ENCODE measurements at regions not wholly inside any gene's neighbourhood (a gene's known extent, or its start where the extent isn't known, plus 50 kb on each side); places are given as distances from the start of the nearest gene placed in this dataset.

DNA sequence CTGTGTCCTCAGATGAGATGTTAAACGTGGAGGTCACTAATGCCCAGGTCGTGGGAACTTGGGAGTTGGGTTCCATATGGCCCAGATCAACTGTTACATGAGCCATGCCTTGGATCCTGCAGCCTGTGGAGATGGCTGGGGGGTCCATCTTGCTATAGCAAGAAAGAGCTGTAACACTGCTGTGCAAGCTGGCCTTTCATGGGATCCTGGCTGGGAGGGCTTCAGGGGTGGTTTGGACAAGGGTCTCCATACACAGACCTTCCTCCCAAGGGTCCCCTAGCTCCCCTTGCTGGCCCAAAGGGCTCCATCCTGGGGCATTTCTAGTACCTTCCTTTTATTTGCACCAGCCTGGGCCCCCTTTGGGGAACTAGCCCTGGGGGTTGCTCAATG, 337.7 kb downstream of the DYSF start:
- no peaks in the 10 kb centered on the region for H3K9me3 ChIP-seq (ENCODE audit: control insufficient read depth in 2 of 2, low read length in 2 of 2)
- no peak overlapping the region for H3K4me3 ChIP-seq (ENCODE audit: low read length in 2 of 2)
- H3K36me3 ChIP-seq (ENCODE audit: control insufficient read depth in 2 of 2, insufficient read depth in 2 of 2, low read length in 2 of 2), result no peaks in the 10 kb centered on the region
- H3K9ac ChIP-seq (ENCODE audit: low read depth in 1 of 2, low read length in 2 of 2), result no peak overlapping the region
- H3K27me3 ChIP-seq (ENCODE audit: control insufficient read depth in 2 of 2, insufficient read depth in 2 of 2, low read length in 2 of 2), result no peaks in the 10 kb centered on the region
- no peak overlapping the region for H3K27ac ChIP-seq (ENCODE audit: low read depth in 2 of 2, low read length in 2 of 2)
- peaks cover 0 to 4% of the 10 kb centered on the region in 2 donors for H3K4me1 ChIP-seq (ENCODE audit: control insufficient read depth in 2 of 2, insufficient read depth in 2 of 2, low read length in 2 of 2)

GRCh38 chr2:71790226-71791060, 337.1 kb downstream of the DYSF start:
- H3K36me3 ChIP-seq (ENCODE audit: control insufficient read depth in 2 of 2, insufficient read depth in 2 of 2, low read length in 2 of 2), result no peaks in the 10 kb centered on the region
- H3K27ac ChIP-seq (ENCODE audit: low read depth in 2 of 2, low read length in 2 of 2), result no peak overlapping the region
- H3K27me3 ChIP-seq (ENCODE audit: control insufficient read depth in 2 of 2, insufficient read depth in 2 of 2, low read length in 2 of 2), result no peaks in the 10 kb centered on the region
- no peaks in the 10 kb centered on the region for H3K9me3 ChIP-seq (ENCODE audit: control insufficient read depth in 2 of 2, low read length in 2 of 2)
- H3K4me3 ChIP-seq (ENCODE audit: low read length in 2 of 2), result no peak overlapping the region
- H3K4me1 ChIP-seq (ENCODE audit: control insufficient read depth in 2 of 2, insufficient read depth in 2 of 2, low read length in 2 of 2), result peaks cover under 1 to 4% of the 10 kb centered on the region in 2 donors
- H3K9ac ChIP-seq (ENCODE audit: low read depth in 1 of 2, low read length in 2 of 2), result no peak overlapping the region

- Histone ChIP-seq H3K9me3 (ENCODE audit: control insufficient read depth in 2 of 2, low read length in 2 of 2) (no peaks in the 10 kb centered on the region), H3K36me3 (ENCODE audit: control insufficient read depth in 2 of 2, insufficient read depth in 2 of 2, low read length in 2 of 2) (no peaks in the 10 kb centered on the region), H3K27ac (ENCODE audit: low read depth in 2 of 2, low read length in 2 of 2) (no peak overlapping the region), H3K4me1 (ENCODE audit: control insufficient read depth in 2 of 2, insufficient read depth in 2 of 2, low read length in 2 of 2) (peaks cover 4 to 5% of the 10 kb centered on the region in 2 donors), H3K27me3 (ENCODE audit: control insufficient read depth in 2 of 2, insufficient read depth in 2 of 2, low read length in 2 of 2) (no peaks in the 10 kb centered on the region), H3K4me3 (ENCODE audit: low read length in 2 of 2) (no peak overlapping the region), H3K9ac (ENCODE audit: low read depth in 1 of 2, low read length in 2 of 2) (no peak overlapping the region)
These were observed 336.3 kb downstream of the DYSF start for GRCh38 chr2:71789556-71790204.

DNA sequence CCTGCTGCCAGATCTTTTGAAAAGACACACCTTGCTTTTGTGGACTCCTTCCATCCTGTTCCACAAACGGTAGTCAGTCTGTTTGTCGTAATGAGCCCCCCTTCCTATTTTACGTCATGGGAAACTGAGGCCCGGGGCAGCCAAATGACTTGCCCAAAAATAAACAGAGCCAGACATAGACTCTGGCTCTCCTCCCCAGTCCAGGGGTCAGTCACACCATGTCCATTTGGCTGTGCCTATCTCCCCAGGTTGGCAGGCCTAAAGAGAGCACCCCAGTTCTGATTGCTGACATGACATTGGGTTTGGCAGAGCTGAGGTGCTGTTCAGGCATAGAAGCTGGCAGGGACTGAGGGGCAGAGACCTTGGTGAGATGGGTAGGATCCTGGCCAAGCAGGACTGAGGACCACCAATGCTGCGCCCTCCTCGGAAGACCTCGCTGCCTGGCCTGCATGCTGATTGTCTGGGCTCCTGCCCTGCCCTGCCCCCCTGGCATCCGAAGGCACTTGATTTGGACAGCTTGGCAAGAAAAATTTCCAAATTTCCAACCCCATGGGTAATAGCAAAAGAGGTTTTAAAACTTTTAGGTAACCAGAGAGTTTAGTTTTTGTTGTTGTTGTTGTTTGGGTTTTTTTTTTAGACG, 335.4 kb downstream of the DYSF start:
- Histone ChIP-seq H3K9ac (ENCODE audit: low read depth in 1 of 2, low read length in 2 of 2) (no peak overlapping the region), H3K9me3 (ENCODE audit: control insufficient read depth in 2 of 2, low read length in 2 of 2) (no peaks in the 10 kb centered on the region), H3K36me3 (ENCODE audit: control insufficient read depth in 2 of 2, insufficient read depth in 2 of 2, low read length in 2 of 2) (no peaks in the 10 kb centered on the region), H3K27me3 (ENCODE audit: control insufficient read depth in 2 of 2, insufficient read depth in 2 of 2, low read length in 2 of 2) (no peaks in the 10 kb centered on the region), H3K4me1 (ENCODE audit: control insufficient read depth in 2 of 2, insufficient read depth in 2 of 2, low read length in 2 of 2) (peaks cover 1 to 5% of the 10 kb centered on the region in 2 donors), H3K27ac (ENCODE audit: low read depth in 2 of 2, low read length in 2 of 2) (no peak overlapping the region), H3K4me3 (ENCODE audit: low read length in 2 of 2) (no peak overlapping the region)

GRCh38 chr2:71788186-71788525, 334.8 kb downstream of the DYSF start:
- peaks cover 0 to 5% of the 10 kb centered on the region in 2 donors for H3K4me1 ChIP-seq (ENCODE audit: control insufficient read depth in 2 of 2, insufficient read depth in 2 of 2, low read length in 2 of 2)
- H3K27ac ChIP-seq (ENCODE audit: low read depth in 2 of 2, low read length in 2 of 2), result no peak overlapping the region
- no peaks in the 10 kb centered on the region for H3K27me3 ChIP-seq (ENCODE audit: control insufficient read depth in 2 of 2, insufficient read depth in 2 of 2, low read length in 2 of 2)
- no peaks in the 10 kb centered on the region for H3K36me3 ChIP-seq (ENCODE audit: control insufficient read depth in 2 of 2, insufficient read depth in 2 of 2, low read length in 2 of 2)
- H3K9me3 ChIP-seq (ENCODE audit: control insufficient read depth in 2 of 2, low read length in 2 of 2), result no peaks in the 10 kb centered on the region
- no peak overlapping the region for H3K4me3 ChIP-seq (ENCODE audit: low read length in 2 of 2)
- no peak overlapping the region for H3K9ac ChIP-seq (ENCODE audit: low read depth in 1 of 2, low read length in 2 of 2)

DNA sequence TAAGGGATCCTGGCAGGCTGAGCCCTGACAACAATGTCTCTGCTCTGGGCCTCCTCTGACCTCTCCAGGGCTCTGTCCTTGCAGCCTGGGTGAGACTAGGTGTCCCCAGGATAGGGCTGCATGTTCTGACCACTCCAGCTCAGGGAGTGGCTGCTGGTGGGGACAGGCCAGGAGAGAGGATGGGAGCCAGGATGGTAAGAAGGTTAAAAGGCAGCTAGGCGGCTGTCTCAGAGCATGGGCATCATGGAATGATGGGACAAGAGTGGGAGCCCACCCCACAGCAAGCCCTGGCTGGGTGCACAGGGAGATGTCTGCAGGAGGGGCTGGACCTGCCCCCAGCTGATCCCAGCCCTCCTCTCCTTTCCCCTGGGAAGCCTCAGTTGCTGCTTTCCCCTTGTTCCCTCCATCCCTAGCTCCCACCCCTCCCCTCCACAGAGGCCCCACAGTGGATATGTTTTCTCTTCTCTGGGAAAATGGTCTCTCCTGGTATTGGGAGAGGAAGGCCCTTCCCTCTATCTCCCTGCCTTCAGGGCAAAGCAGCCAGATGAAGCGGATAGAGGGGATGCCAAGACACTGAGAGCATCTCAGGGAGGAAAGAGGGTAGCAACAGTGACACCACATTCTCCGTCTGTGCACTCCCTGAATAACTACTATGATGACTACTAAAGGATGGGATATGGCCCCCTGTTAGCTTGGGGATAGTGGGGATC, 334.3 kb downstream of the DYSF start:
- Histone ChIP-seq H3K9ac (ENCODE audit: low read depth in 1 of 2, low read length in 2 of 2) (no peak overlapping the region), H3K27ac (ENCODE audit: low read depth in 2 of 2, low read length in 2 of 2) (no peak overlapping the region), H3K36me3 (ENCODE audit: control insufficient read depth in 2 of 2, insufficient read depth in 2 of 2, low read length in 2 of 2) (no peaks in the 10 kb centered on the region), H3K9me3 (ENCODE audit: control insufficient read depth in 2 of 2, low read length in 2 of 2) (no peaks in the 10 kb centered on the region), H3K4me3 (ENCODE audit: low read length in 2 of 2) (no peak overlapping the region), H3K4me1 (ENCODE audit: control insufficient read depth in 2 of 2, insufficient read depth in 2 of 2, low read length in 2 of 2) (peaks cover 0 to 5% of the 10 kb centered on the region in 2 donors), H3K27me3 (ENCODE audit: control insufficient read depth in 2 of 2, insufficient read depth in 2 of 2, low read length in 2 of 2) (no peaks in the 10 kb centered on the region)

DNA sequence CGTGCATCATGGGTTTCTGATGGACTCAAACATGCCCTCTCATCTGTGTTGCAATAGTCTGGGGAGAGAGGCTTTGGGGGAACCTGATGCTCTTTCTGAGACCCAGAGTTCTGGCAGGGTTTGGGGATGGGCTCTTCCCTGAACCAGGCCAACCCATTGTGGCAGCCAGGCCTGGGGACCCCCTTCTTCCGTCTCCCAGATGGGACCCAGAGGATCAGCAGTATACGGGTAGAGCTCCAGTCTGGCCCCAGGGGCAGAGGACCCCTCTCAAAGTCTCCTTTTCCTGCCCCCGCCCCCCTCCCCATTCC, 333.7 kb downstream of the DYSF start:
- no peaks in the 10 kb centered on the region for H3K9me3 ChIP-seq (ENCODE audit: control insufficient read depth in 2 of 2, low read length in 2 of 2)
- no peaks in the 10 kb centered on the region for H3K36me3 ChIP-seq (ENCODE audit: control insufficient read depth in 2 of 2, insufficient read depth in 2 of 2, low read length in 2 of 2)
- no peak overlapping the region for H3K4me3 ChIP-seq (ENCODE audit: low read length in 2 of 2)
- peaks cover 0 to 5% of the 10 kb centered on the region in 2 donors for H3K4me1 ChIP-seq (ENCODE audit: control insufficient read depth in 2 of 2, insufficient read depth in 2 of 2, low read length in 2 of 2)
- H3K9ac ChIP-seq (ENCODE audit: low read depth in 1 of 2, low read length in 2 of 2), result no peak overlapping the region
- no peaks in the 10 kb centered on the region for H3K27me3 ChIP-seq (ENCODE audit: control insufficient read depth in 2 of 2, insufficient read depth in 2 of 2, low read length in 2 of 2)
- H3K27ac ChIP-seq (ENCODE audit: low read depth in 2 of 2, low read length in 2 of 2), result no peak overlapping the region

GRCh38 chr2:71786291-71787107, 333.1 kb downstream of the DYSF start:
- H3K27ac ChIP-seq (ENCODE audit: low read depth in 2 of 2, low read length in 2 of 2), result no peak overlapping the region
- H3K9ac ChIP-seq (ENCODE audit: low read depth in 1 of 2, low read length in 2 of 2), result no peak overlapping the region
- peaks cover 0 to 5% of the 10 kb centered on the region in 2 donors for H3K4me1 ChIP-seq (ENCODE audit: control insufficient read depth in 2 of 2, insufficient read depth in 2 of 2, low read length in 2 of 2)
- no peaks in the 10 kb centered on the region for H3K36me3 ChIP-seq (ENCODE audit: control insufficient read depth in 2 of 2, insufficient read depth in 2 of 2, low read length in 2 of 2)
- no peak overlapping the region for H3K4me3 ChIP-seq (ENCODE audit: low read length in 2 of 2)
- no peaks in the 10 kb centered on the region for H3K9me3 ChIP-seq (ENCODE audit: control insufficient read depth in 2 of 2, low read length in 2 of 2)
- H3K27me3 ChIP-seq (ENCODE audit: control insufficient read depth in 2 of 2, insufficient read depth in 2 of 2, low read length in 2 of 2), result no peaks in the 10 kb centered on the region

DNA sequence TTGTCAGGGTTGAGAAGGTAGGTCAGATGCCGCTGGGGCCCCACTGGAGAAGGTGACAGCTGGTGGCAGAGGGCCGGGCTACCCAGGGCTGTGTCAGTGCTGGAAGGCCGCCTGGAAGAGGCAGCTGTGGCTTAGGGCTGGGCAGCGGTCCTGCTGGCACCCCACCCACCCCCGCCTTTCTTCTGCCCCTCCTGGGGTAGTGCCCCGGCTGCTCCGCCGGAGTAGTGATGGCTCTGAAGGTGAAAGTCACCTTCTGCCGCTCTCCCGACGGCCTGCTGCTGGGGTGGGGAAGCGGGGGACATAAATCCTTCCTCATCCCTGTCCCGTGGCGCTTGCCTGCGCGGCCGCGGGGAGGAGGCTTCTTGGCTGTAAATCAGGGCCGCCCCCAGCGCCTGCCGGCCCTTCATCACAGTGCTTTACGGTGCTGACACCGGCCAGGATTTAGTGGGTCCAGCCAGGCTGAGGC, 332.2 kb downstream of the DYSF start:
- no peaks in the 10 kb centered on the region for H3K27me3 ChIP-seq (ENCODE audit: control insufficient read depth in 2 of 2, insufficient read depth in 2 of 2, low read length in 2 of 2)
- H3K9ac ChIP-seq (ENCODE audit: low read depth in 1 of 2, low read length in 2 of 2), result no peak overlapping the region
- H3K27ac ChIP-seq (ENCODE audit: low read depth in 2 of 2, low read length in 2 of 2), result no peak overlapping the region
- peaks cover 0 to 5% of the 10 kb centered on the region in 2 donors for H3K4me1 ChIP-seq (ENCODE audit: control insufficient read depth in 2 of 2, insufficient read depth in 2 of 2, low read length in 2 of 2)
- no peak overlapping the region for H3K4me3 ChIP-seq (ENCODE audit: low read length in 2 of 2)
- H3K36me3 ChIP-seq (ENCODE audit: control insufficient read depth in 2 of 2, insufficient read depth in 2 of 2, low read length in 2 of 2), result no peaks in the 10 kb centered on the region
- H3K9me3 ChIP-seq (ENCODE audit: control insufficient read depth in 2 of 2, low read length in 2 of 2), result no peaks in the 10 kb centered on the region

All from mucosa of rectum (tissue), 2 donors.